ENCODE measurements at regions not wholly inside any gene's neighbourhood (a gene's known extent, or its start where the extent isn't known, plus 50 kb on each side); places are given as distances from the start of the nearest gene placed in this dataset.

GRCh38 chr10:3473271-3473670 lies 300.7 kb upstream of the PITRM1 start:
- Histone ChIP-seq H3K27me3 (ENCODE audit: insufficient read depth) (no peaks in the 10 kb centered on the region), H3K4me2 (no peak overlapping the region), H3K4me1 (ENCODE audit: control insufficient read depth in 1 of 2, insufficient read depth in 2 of 2, low read depth in 1 of 2, low read length in 1 of 2) (peaks cover 0 to 20% of the 10 kb centered on the region in 2 experiments; a peak in 2 of 4 replicates), H3K4me3 (ENCODE audit: low read depth in 2 of 2, low read length in 1 of 2) (no peak overlapping the region), H3K79me2 (ENCODE audit: insufficient read depth) (no peaks in the 10 kb centered on the region), H4K20me1 (ENCODE audit: insufficient read depth) (no peaks in the 10 kb centered on the region), H3K9me2 (no peaks in the 10 kb centered on the region), H3K36me3 (replicated peaks in 1 of 2; ENCODE audit: control insufficient read depth in 1 of 2, insufficient read depth in 2 of 2, low read length in 1 of 2) (no peaks in the 10 kb centered on the region), H2AFZ (ENCODE audit: low read depth) (no peak overlapping the region), H3K27ac (ENCODE audit: low read depth in 2 of 2, low read length in 1 of 2) (no peak overlapping the region), H3F3A (replicated peaks; ENCODE audit: insufficient read depth) (peaks cover 21% of the 10 kb centered on the region), H3K9ac (no peak overlapping the region), H3K9me3 (no peaks in the 10 kb centered on the region)
- WGBS (ENCODE audit: low lambda C conversion rate), result 93% methylated on average over 9 of the region's 9 CpGs
- TF ChIP-seq MEF2A (IDR thresholded peaks at IDR 0.05; ENCODE audit: borderline replicate concordance, low read depth), result no peak
- no peak for TF ChIP-seq FOXM1 (IDR thresholded peaks at IDR 0.05; ENCODE audit: low read depth)
- no peak for TF ChIP-seq NFIC (IDR thresholded peaks at IDR 0.05; ENCODE audit: borderline replicate concordance)
- no peak for TF ChIP-seq TEAD4 (IDR thresholded peaks at IDR 0.05; ENCODE audit: borderline replicate concordance, insufficient read depth)
- no peak for TF ChIP-seq MXI1 (IDR thresholded peaks at IDR 0.05; ENCODE audit: low read depth, low read length)
- no peak for TF ChIP-seq FOXJ3 (CRISPR knock-in tag; IDR thresholded peaks at IDR 0.05)
- TF ChIP-seq GATA2 (CRISPR knock-in tag; IDR thresholded peaks at IDR 0.05), result no peak
- TF ChIP-seq EP300 (IDR thresholded peaks at IDR 0.05; ENCODE audit: borderline replicate concordance in 1 of 2, low read depth in 1 of 2, low read length in 1 of 2), result no peak
- TF ChIP-seq PBX3 (IDR thresholded peaks at IDR 0.05), result no peak
- TF ChIP-seq TCF12 (IDR thresholded peaks at IDR 0.05), result no peak
- no peak for TF ChIP-seq ZBTB33 (IDR thresholded peaks at IDR 0.05; ENCODE audit: borderline replicate concordance, low read depth)
- no peak for TF ChIP-seq SMC3 (IDR thresholded peaks at IDR 0.05; ENCODE audit: low read depth, low read length)
- TF ChIP-seq RCOR1 (IDR thresholded peaks at IDR 0.05; ENCODE audit: low read length), result no peak
- ChIA-PET POLR2A (no interaction called here), CTCF (interaction anchor here (0.7 kb wide), 1 partner anchor 17 kb away, joined by 3 read pairs; no protein-coding TSS in a partner anchor)
- DNase-seq, result no peak

- no peaks in the 10 kb centered on the region for H3K36me3 ChIP-seq (replicated peaks in 1 of 2; ENCODE audit: control insufficient read depth in 1 of 2, insufficient read depth in 2 of 2, low read length in 1 of 2)
- peaks cover under 1 to 20% of the 10 kb centered on the region in 2 experiments; a peak in 3 of 4 replicates for H3K4me1 ChIP-seq (ENCODE audit: control insufficient read depth in 1 of 2, insufficient read depth in 2 of 2, low read depth in 1 of 2, low read length in 1 of 2)
- ChIA-PET POLR2A (no interaction called here), CTCF (interaction anchor here (0.7 kb wide), 1 partner anchor 17 kb away, joined by 3 read pairs; no protein-coding TSS in a partner anchor)
- no peak for DNase-seq
- no peak overlapping the region; the same call in 1 of the 2 replicates for H3K4me2 ChIP-seq
- H3K9me2 ChIP-seq, result no peaks in the 10 kb centered on the region
- no peaks in the 10 kb centered on the region for H3K79me2 ChIP-seq (ENCODE audit: insufficient read depth)
- no peaks in the 10 kb centered on the region for H3K9me3 ChIP-seq
- H4K20me1 ChIP-seq (ENCODE audit: insufficient read depth), result no peaks in the 10 kb centered on the region
- H3K27ac ChIP-seq (ENCODE audit: low read depth in 2 of 2, low read length in 1 of 2), result no peak overlapping the region
- no peaks in the 10 kb centered on the region for H3K27me3 ChIP-seq (ENCODE audit: insufficient read depth)
- H3K4me3 ChIP-seq (ENCODE audit: low read depth in 2 of 2, low read length in 1 of 2), result no peak overlapping the region
- H3F3A ChIP-seq (replicated peaks; ENCODE audit: insufficient read depth), result peaks cover 25% of the 10 kb centered on the region
- no peak overlapping the region for H3K9ac ChIP-seq
- H2AFZ ChIP-seq (ENCODE audit: low read depth), result no peak overlapping the region; the same call in 1 of the 2 replicates
- WGBS (ENCODE audit: low lambda C conversion rate), result 79% methylated on average over 16 of the region's 16 CpGs
- TF ChIP-seq MEF2A (IDR thresholded peaks at IDR 0.05; ENCODE audit: borderline replicate concordance, low read depth) (no peak), IRF3 (IDR thresholded peaks at IDR 0.05; ENCODE audit: low read depth, low read length) (no peak), RAD21 (IDR thresholded peaks at IDR 0.05; ENCODE audit: low read length) (no peak), RCOR1 (IDR thresholded peaks at IDR 0.05; ENCODE audit: low read length) (no peak), REST (IDR thresholded peaks at IDR 0.05; ENCODE audit: low read depth, low read length) (no peak), TCF12 (IDR thresholded peaks at IDR 0.05) (no peak), EP300 (IDR thresholded peaks at IDR 0.05; ENCODE audit: borderline replicate concordance in 1 of 2, low read depth in 1 of 2, low read length in 1 of 2) (no peak)
These were observed 299.9 kb upstream of the PITRM1 start for GRCh38 chr10:3472287-3473051.

Measured in SK-N-SH (cell line).